Smooth muscle cell (in vitro differentiated cells): ENCODE measurements at regions not wholly inside any gene's neighbourhood (a gene's known extent, or its start where the extent isn't known, plus 50 kb on each side); places are given as distances from the start of the nearest gene placed in this dataset.

Experiments
- DNase-seq: peaks from one replicate; lab custom pipeline; 2025; ENCODE audit not compliant: unreplicated experiment; lab: John Stamatoyannopoulos, UW
- H2AFZ ChIP-seq: fragments of 200-600 bp; sonication (generic); 2 replicates; pipeline ENCODE4 v1.6.0; 2016; ENCODE audit warnings: antibody characterized with exemption, low read depth, mild to moderate bottlenecking
- H3F3A ChIP-seq: fragments of 200-600 bp; sonication (generic); 2 replicates; pipeline ENCODE4 v1.6.0; 2017; ENCODE audit warnings: antibody characterized with exemption, low read depth
- H3K27ac ChIP-seq: fragments of 200-600 bp; sonication (generic); 2 replicates; pipeline ENCODE4 v1.5.1; 2016; ENCODE audit warnings: low read depth, mild to moderate bottlenecking
- H3K27me3 ChIP-seq: fragments of 200-600 bp; sonication (generic); 2 replicates; pipeline ENCODE4 v1.6.1; 2016; ENCODE audit warnings: low read depth, mild to moderate bottlenecking
- H3K36me3 ChIP-seq: fragments of 200-600 bp; sonication (generic); 2 replicates; pipeline ENCODE4 v1.5.1; 2016; ENCODE audit warnings: low read depth
- H3K4me1 ChIP-seq: fragments of 200-600 bp; sonication (generic); 2 replicates; pipeline ENCODE4 v1.5.1; 2016; ENCODE audit warnings: low read depth
- H3K4me2 ChIP-seq: fragments of 200-600 bp; sonication (generic); 2 replicates; pipeline ENCODE4 v1.6.0; 2016; ENCODE audit warnings: mild to moderate bottlenecking
- H3K4me3 ChIP-seq: fragments of 200-600 bp; sonication (generic); 2 replicates; pipeline ENCODE4 v1.5.1; 2016; ENCODE audit warnings: mild to moderate bottlenecking
- H3K79me2 ChIP-seq: fragments of 200-600 bp; sonication (generic); 2 replicates; pipeline ENCODE4 v1.6.0; 2016; ENCODE audit warnings: low read depth, mild to moderate bottlenecking
- H3K9ac ChIP-seq: fragments of 200-600 bp; sonication (generic); 2 replicates; pipeline ENCODE4 v1.6.0; 2016; ENCODE audit warnings: low read depth
- H3K9me3 ChIP-seq: fragments of 200-600 bp; sonication (generic); replicated peaks from 2 replicates; pipeline ENCODE4 v1.5.1; 2016; ENCODE audit warnings: low read depth
- H4K20me1 ChIP-seq: fragments of 200-600 bp; sonication (generic); 2 replicates; pipeline ENCODE4 v1.6.0; 2016; ENCODE audit warnings: low read depth
- CTCF ChIP-seq: fragments of 200-600 bp; sonication (generic); IDR thresholded peaks from 2 replicates; pipeline ENCODE4 v1.5.1; 2017; ENCODE audit warnings: borderline replicate concordance, mild to moderate bottlenecking, antibody characterized with exemption; ENCODE audit not compliant: insufficient read depth, poor library complexity, severe bottlenecking
- WGBS: methylation state at CpG from one replicate; pipeline ENCODE4 v1.1.7; 2016; ENCODE audit warnings: low lambda C conversion rate; 5-methylcytosine and 5-hydroxymethylcytosine counted together

GRCh38 chr2:22623620-22624019 is 761.4 kb upstream of the KLHL29 start:
- WGBS, result 86% methylated on average over 3 of the region's 3 CpGs

GRCh38 chr2:22626621-22627020 is 758.4 kb upstream of the KLHL29 start:
- H3K27ac ChIP-seq, result no peak overlapping the region
- no peak overlapping the region for H3K4me3 ChIP-seq
- no peaks in the 10 kb centered on the region for H3F3A ChIP-seq
- no peaks in the 10 kb centered on the region for H3K4me1 ChIP-seq
- H4K20me1 ChIP-seq, result no peaks in the 10 kb centered on the region
- TF ChIP-seq CTCF, result peak; percentile 16
- no peaks in the 10 kb centered on the region for H3K9me3 ChIP-seq
- H3K27me3 ChIP-seq, result no peaks in the 10 kb centered on the region
- H3K36me3 ChIP-seq, result no peaks in the 10 kb centered on the region
- 43% methylated on average over 2 of the region's 2 CpGs for WGBS
- no peak overlapping the region for H3K4me2 ChIP-seq
- no peak for DNase-seq
- no peak overlapping the region for H3K9ac ChIP-seq
- no peak overlapping the region for H2AFZ ChIP-seq
- H3K79me2 ChIP-seq, result no peaks in the 10 kb centered on the region

More at GRCh38 chr2:22623620-22624019, 761.4 kb upstream of the KLHL29 start:
- Histone ChIP-seq H3K4me1 (no peaks in the 10 kb centered on the region), H3K9ac (no peak overlapping the region), H4K20me1 (no peaks in the 10 kb centered on the region), H3K27ac (no peak overlapping the region), H3K79me2 (no peaks in the 10 kb centered on the region), H2AFZ (no peak overlapping the region), H3K36me3 (no peaks in the 10 kb centered on the region), H3K4me2 (no peak overlapping the region), H3K27me3 (no peaks in the 10 kb centered on the region), H3K9me3 (no peaks in the 10 kb centered on the region), H3F3A (no peaks in the 10 kb centered on the region), H3K4me3 (no peak overlapping the region)
- no peak for DNase-seq
- TF ChIP-seq CTCF, result no peak

GRCh38 chr2:22628221-22628620 is 756.8 kb upstream of the KLHL29 start:
- Histone ChIP-seq H3K27me3 (no peaks in the 10 kb centered on the region), H3K9me3 (no peaks in the 10 kb centered on the region), H3K36me3 (no peaks in the 10 kb centered on the region), H3K4me3 (no peak overlapping the region), H3K4me1 (no peaks in the 10 kb centered on the region), H3K27ac (no peak overlapping the region), H4K20me1 (no peaks in the 10 kb centered on the region), H3K4me2 (no peak overlapping the region), H3K9ac (no peak overlapping the region), H3F3A (no peaks in the 10 kb centered on the region), H2AFZ (no peak overlapping the region), H3K79me2 (no peaks in the 10 kb centered on the region)
- no peak for DNase-seq
- TF ChIP-seq CTCF, result no peak
- WGBS, result 79% methylated on average over 2 of the region's 2 CpGs

GRCh38 chr2:22628906-22629305 is 756.1 kb upstream of the KLHL29 start:
- no peak for TF ChIP-seq CTCF
- Histone ChIP-seq H3K4me1 (no peaks in the 10 kb centered on the region), H3K36me3 (no peaks in the 10 kb centered on the region), H3K27me3 (no peaks in the 10 kb centered on the region), H2AFZ (no peak overlapping the region), H4K20me1 (no peaks in the 10 kb centered on the region), H3K79me2 (no peaks in the 10 kb centered on the region), H3K9me3 (no peaks in the 10 kb centered on the region), H3F3A (no peaks in the 10 kb centered on the region), H3K4me3 (no peak overlapping the region), H3K4me2 (no peak overlapping the region), H3K9ac (no peak overlapping the region), H3K27ac (no peak overlapping the region)
- 92% methylated on average over 3 of the region's 3 CpGs for WGBS
- DNase-seq, result no peak
